Neutrophil (primary cell): ENCODE measurements at regions not wholly inside any gene's neighbourhood (a gene's known extent, or its start where the extent isn't known, plus 50 kb on each side); places are given as distances from the start of the nearest gene placed in this dataset.

Experiments
- H3K27ac ChIP-seq: fragments of 200-600 bp; sonication (generic); 2 replicates; pipeline ENCODE4 v1.5.1; 2016; ENCODE audit warnings: mild to moderate bottlenecking, moderate library complexity
- H3K27me3 ChIP-seq: fragments of 200-600 bp; sonication (generic); 2 replicates; pipeline ENCODE4 v1.6.0; 2016; ENCODE audit warnings: mild to moderate bottlenecking
- H3K36me3 ChIP-seq: fragments of 200-600 bp; sonication (generic); 2 replicates; pipeline ENCODE4 v1.5.1; 2017
- H3K4me1 ChIP-seq, 2 experiments: fragments of 200-600 bp in 1 of 2; sonication (generic) in 1 of 2; 1 replicate in 1 of 2; 2 replicates in 1 of 2; pipeline versions ENCODE4 v1.5.1 to v1.6.1; 2013 to 2016; ENCODE audit warnings: low read depth in 1 of 2, low read length in 1 of 2, mild to moderate bottlenecking in 1 of 2, moderate library complexity in 1 of 2; ENCODE audit not compliant: control insufficient read depth in 1 of 2, insufficient read depth in 1 of 2
- H3K4me3 ChIP-seq, 2 experiments: fragments of 200-600 bp in 1 of 2; sonication (generic) in 1 of 2; 1 replicate in 1 of 2; 2 replicates in 1 of 2; pipeline ENCODE4 v1.5.1; 2013 to 2016; ENCODE audit warnings: low read depth in 1 of 2, low read length in 1 of 2, mild to moderate bottlenecking in 1 of 2, moderate library complexity in 1 of 2
- H3K9me3 ChIP-seq: fragments of 200-600 bp; sonication (generic); 2 replicates; pipeline ENCODE4 v1.5.1; 2016
- TF ChIP-seq, protein P1 (sequence below): fragments of 200-600 bp; sonication (generic); IDR thresholded peaks from 2 replicates; pipeline ENCODE4 v1.5.1; 2016; ENCODE audit warnings: antibody characterized with exemption

- Histone ChIP-seq H3K27me3 (no peaks in the 10 kb centered on the region), H3K4me3 (no peak overlapping the region), H3K36me3 (no peaks in the 10 kb centered on the region), H3K4me1 (no peaks in the 10 kb centered on the region), H3K9me3 (no peaks in the 10 kb centered on the region), H3K27ac (no peak overlapping the region)
- TF ChIP-seq, protein P1, sequence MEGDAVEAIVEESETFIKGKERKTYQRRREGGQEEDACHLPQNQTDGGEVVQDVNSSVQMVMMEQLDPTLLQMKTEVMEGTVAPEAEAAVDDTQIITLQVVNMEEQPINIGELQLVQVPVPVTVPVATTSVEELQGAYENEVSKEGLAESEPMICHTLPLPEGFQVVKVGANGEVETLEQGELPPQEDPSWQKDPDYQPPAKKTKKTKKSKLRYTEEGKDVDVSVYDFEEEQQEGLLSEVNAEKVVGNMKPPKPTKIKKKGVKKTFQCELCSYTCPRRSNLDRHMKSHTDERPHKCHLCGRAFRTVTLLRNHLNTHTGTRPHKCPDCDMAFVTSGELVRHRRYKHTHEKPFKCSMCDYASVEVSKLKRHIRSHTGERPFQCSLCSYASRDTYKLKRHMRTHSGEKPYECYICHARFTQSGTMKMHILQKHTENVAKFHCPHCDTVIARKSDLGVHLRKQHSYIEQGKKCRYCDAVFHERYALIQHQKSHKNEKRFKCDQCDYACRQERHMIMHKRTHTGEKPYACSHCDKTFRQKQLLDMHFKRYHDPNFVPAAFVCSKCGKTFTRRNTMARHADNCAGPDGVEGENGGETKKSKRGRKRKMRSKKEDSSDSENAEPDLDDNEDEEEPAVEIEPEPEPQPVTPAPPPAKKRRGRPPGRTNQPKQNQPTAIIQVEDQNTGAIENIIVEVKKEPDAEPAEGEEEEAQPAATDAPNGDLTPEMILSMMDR, result no peak
Measured at GRCh38 chr13:107854880-107855279, 360.5 kb downstream of the LIG4 start.

DNA sequence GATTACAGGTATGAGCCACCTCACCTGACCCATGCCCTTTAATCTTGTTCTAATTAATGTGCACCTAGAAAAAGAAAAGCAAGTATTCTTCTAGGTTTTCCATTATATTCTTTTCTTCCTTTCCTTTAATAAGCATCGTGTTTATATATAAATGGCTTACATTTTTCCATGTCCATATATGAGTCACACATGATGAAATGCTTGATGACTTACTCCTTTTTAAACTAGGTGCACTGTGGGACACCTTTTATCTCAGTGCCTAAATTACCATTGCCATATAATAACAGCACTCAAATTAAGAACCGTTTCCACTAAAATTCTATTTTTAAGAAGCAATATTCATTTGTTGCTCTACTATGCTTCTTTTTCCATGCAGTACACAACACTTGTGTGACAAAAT, 363.3 kb downstream of the LIG4 start:
- Histone ChIP-seq H3K27ac (no peak overlapping the region), H3K4me1 (no peaks in the 10 kb centered on the region), H3K9me3 (no peaks in the 10 kb centered on the region), H3K36me3 (no peaks in the 10 kb centered on the region), H3K4me3 (no peak overlapping the region), H3K27me3 (no peaks in the 10 kb centered on the region)
- TF ChIP-seq, protein P1, result no peak

GRCh38 chr13:107851670-107852069, 363.7 kb downstream of the LIG4 start:
- Histone ChIP-seq H3K27ac (no peak overlapping the region), H3K36me3 (no peaks in the 10 kb centered on the region), H3K27me3 (no peaks in the 10 kb centered on the region), H3K9me3 (no peaks in the 10 kb centered on the region), H3K4me3 (no peak overlapping the region), H3K4me1 (no peaks in the 10 kb centered on the region)
- TF ChIP-seq, protein P1, result no peak

DNA sequence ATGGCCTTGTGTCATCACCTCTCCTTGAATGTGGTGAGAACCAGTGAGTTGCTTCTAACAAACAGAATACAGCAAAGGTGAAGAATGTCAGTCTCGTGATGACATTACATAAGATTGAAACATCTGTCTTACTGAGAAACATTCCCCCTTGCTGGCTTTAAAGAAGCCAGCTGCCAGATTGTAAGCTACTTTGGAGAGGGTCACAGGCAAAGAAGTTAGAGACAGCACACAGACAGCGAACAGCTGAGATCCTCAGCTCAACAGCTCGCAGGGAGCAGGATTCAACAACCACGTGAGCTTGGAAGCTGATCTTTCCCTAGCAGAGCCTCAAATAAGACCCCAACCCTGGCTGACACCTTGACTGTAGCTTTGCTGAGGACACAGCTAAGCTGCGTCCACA, 367.9 kb downstream of the LIG4 start:
- TF ChIP-seq, protein P1, result no peak
- Histone ChIP-seq H3K27ac (no peak overlapping the region), H3K4me3 (no peak overlapping the region), H3K36me3 (no peaks in the 10 kb centered on the region), H3K4me1 (no peaks in the 10 kb centered on the region), H3K27me3 (no peaks in the 10 kb centered on the region), H3K9me3 (no peaks in the 10 kb centered on the region)

DNA sequence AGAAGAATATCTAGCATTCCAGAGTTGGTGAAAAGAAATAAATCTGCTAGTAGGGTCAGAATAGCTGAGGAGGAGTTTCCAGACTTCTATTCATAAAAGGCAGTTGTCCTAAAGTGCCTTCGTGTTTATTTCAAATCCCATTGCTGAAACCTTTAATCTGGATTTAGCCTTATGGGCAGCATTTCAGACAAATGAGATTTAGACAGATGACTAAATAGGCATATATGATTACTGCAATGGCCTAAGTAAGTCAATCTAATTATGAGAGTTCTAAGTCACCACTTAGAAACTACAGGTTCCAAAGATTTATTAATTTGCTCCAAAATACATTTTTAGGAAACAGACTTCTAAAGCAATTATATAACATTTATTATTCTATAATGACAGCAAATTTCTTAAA, 368.7 kb downstream of the LIG4 start:
- H3K27me3 ChIP-seq, result no peaks in the 10 kb centered on the region
- H3K4me3 ChIP-seq, result no peak overlapping the region
- H3K4me1 ChIP-seq, result no peaks in the 10 kb centered on the region
- H3K27ac ChIP-seq, result no peak overlapping the region
- no peaks in the 10 kb centered on the region for H3K9me3 ChIP-seq
- TF ChIP-seq, protein P1, result no peak
- no peaks in the 10 kb centered on the region for H3K36me3 ChIP-seq

DNA sequence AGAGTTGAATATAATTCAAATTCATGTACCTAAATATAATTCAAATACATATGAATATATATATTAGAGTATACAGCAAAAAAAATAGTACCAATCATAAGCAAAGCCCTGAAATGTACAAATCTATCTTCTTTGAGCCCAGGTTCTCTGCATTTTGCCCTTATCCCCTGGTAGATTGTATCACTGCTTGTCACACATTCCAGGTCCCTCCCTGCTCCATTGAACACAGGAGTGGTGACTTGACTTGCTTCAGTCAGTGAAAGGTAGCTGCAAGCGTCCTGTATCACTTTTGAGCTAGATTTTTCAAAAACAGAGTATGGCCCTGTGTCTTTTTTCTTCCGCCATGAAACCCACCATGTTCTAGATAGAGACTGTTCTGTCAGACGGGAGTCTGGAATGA, 369.4 kb downstream of the LIG4 start:
- H3K4me1 ChIP-seq, result no peaks in the 10 kb centered on the region
- H3K4me3 ChIP-seq, result no peak overlapping the region
- no peak overlapping the region for H3K27ac ChIP-seq
- TF ChIP-seq, protein P1, result no peak
- H3K9me3 ChIP-seq, result no peaks in the 10 kb centered on the region
- no peaks in the 10 kb centered on the region for H3K36me3 ChIP-seq
- no peaks in the 10 kb centered on the region for H3K27me3 ChIP-seq
